HL-60 (cell line): ENCODE measurements at regions not wholly inside any gene's neighbourhood (a gene's known extent, or its start where the extent isn't known, plus 50 kb on each side); places are given as distances from the start of the nearest gene placed in this dataset.

Source experiments
- POLR2AphosphoS5 ChIP-seq: IDR thresholded peaks from 2 replicates; pipeline ENCODE4 v1.6.1; 2012; ENCODE audit warnings: low read depth
- REST ChIP-seq: IDR thresholded peaks from 2 replicates; pipeline ENCODE4 v1.6.1; 2012; ENCODE audit warnings: low read depth; ENCODE audit not compliant: insufficient replicate concordance

DNA sequence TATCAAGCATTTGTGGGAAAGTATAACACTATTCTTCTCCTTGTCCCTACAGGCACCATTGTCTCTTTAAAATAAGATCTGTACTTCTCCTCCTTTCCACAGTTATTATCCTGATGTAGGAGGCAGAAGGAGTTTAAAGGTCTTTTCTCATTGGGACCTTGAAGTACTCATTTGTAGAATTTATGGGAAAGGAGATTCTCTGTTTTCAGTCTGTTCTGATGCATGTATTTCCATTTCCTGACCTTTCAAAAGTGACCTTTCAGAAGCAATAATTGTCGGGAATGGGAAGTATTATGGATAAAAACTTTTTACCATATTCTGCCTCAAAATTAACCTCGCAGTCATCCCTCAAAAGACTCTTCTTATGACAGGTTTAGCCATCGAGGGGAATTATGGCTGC lies 224.8 kb downstream of the CTH start:
- no peak for TF ChIP-seq POLR2AphosphoS5
- no peak for TF ChIP-seq REST
